LNCaP clone FGC (cell line): ENCODE measurements at regions not wholly inside any gene's neighbourhood (a gene's known extent, or its start where the extent isn't known, plus 50 kb on each side); places are given as distances from the start of the nearest gene placed in this dataset.
"Not testable (repeated sequence)": the region's sequence is repeated elsewhere in the genome, so short reads cannot be mapped to it uniquely, and the experiment has no call there.

Experiments
- DNase-seq: peaks from one replicate; pipeline ENCODE4 v3.0.0-alpha.2; 2011; ENCODE audit warnings: low read depth
- H3K4me3 ChIP-seq: 2 replicates; pipeline ENCODE4 v1.5.1; 2011; ENCODE audit warnings: mild to moderate bottlenecking, low read depth, low read length, control low read depth
- TF ChIP-seq, protein P1 (sequence below): IDR thresholded peaks from 2 replicates; pipeline ENCODE4 v1.5.1; 2012; ENCODE audit warnings: mild to moderate bottlenecking; ENCODE audit not compliant: control insufficient read depth, insufficient read depth; ENCODE audit errors: extremely low read depth

GRCh38 chr6:8845690-8846089, 410.3 kb upstream of the SLC35B3 start:
- DNase-seq = no peak
- H3K4me3 ChIP-seq = no peak overlapping the region
- TF ChIP-seq, protein P1, sequence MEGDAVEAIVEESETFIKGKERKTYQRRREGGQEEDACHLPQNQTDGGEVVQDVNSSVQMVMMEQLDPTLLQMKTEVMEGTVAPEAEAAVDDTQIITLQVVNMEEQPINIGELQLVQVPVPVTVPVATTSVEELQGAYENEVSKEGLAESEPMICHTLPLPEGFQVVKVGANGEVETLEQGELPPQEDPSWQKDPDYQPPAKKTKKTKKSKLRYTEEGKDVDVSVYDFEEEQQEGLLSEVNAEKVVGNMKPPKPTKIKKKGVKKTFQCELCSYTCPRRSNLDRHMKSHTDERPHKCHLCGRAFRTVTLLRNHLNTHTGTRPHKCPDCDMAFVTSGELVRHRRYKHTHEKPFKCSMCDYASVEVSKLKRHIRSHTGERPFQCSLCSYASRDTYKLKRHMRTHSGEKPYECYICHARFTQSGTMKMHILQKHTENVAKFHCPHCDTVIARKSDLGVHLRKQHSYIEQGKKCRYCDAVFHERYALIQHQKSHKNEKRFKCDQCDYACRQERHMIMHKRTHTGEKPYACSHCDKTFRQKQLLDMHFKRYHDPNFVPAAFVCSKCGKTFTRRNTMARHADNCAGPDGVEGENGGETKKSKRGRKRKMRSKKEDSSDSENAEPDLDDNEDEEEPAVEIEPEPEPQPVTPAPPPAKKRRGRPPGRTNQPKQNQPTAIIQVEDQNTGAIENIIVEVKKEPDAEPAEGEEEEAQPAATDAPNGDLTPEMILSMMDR = no peak

GRCh38 chr6:8844968-8845367, 409.6 kb upstream of the SLC35B3 start:
- H3K4me3 ChIP-seq = no peak overlapping the region
- no peak for DNase-seq
- TF ChIP-seq, protein P1 = no peak

DNA sequence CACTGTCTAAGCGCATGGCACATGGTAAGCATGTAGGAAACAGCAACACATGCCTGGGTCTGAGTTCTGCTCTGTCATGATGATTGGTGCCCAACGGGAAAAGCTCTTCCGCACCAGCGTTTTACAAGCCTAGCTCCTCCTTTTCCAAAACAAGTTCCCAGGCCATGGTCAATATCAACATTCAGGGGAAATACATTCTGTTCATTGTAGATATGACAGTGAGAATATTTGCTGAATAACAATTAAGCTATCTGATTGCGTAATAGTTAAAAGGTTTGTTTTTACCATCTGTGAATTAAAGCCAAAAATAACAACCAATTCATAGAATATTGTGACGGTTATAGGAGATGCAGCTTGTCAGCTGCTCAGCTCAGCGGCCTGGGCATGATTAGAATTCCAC, 404.3 kb upstream of the SLC35B3 start:
- peak; percentile 6 for DNase-seq
- TF ChIP-seq, protein P1 = no peak
- no peak overlapping the region for H3K4me3 ChIP-seq

GRCh38 chr6:8837343-8837742, 402.0 kb upstream of the SLC35B3 start:
- TF ChIP-seq, protein P1 = no peak

DNA sequence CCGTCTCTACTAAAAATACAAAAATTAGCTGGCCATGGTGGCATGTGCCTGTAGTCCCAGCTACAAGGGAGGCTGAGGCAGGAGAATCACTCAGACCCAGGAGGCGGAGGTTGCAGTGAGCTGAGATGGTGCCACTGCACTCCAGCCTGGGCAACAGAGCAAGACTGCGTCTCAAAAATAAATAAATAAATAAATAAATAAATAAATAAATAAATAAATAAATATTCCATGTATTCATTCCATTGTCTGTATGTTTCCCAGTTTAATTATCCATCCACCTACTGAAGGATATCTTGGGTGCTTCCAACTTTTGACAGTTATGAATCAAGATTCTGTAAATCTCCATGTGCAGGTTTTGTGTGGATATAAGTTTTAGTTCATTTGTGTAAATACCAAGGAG, 397.4 kb upstream of the SLC35B3 start:
- DNase-seq, H3K4me3 ChIP-seq: not testable (repeated sequence)

More at GRCh38 chr6:8837343-8837742, 402.0 kb upstream of the SLC35B3 start:
- no peak for DNase-seq
- no peak overlapping the region for H3K4me3 ChIP-seq

- TF ChIP-seq, protein P1 = no peak
- no peak overlapping the region for H3K4me3 ChIP-seq
- no peak for DNase-seq
Observed at GRCh38 chr6:8831366-8832152, 396.2 kb upstream of the SLC35B3 start.

DNA sequence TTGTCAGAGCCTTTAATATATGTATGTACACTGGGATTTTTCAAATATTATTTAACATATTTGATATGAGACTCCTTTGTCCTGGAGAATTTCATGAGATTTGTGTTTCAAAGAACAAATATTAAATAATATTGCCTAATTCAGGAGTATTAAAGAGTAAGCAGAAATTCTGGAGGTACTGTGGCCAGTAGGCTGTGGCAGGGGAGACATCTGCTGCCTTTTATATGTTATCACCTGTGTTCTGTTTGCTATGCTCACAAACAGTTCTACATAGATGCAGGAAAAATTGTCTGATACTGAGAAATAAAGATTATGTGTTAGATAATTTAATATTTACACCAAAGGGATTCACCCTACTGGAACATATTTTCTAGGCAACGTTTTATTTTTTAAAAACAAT, 395.4 kb upstream of the SLC35B3 start:
- no peak for DNase-seq
- TF ChIP-seq, protein P1 = peak; percentile 19; the same call in 1 of the 2 replicates
- H3K4me3 ChIP-seq = no peak overlapping the region
